HG03039 (cell line): ENCODE measurements at regions not wholly inside any gene's neighbourhood (a gene's known extent, or its start where the extent isn't known, plus 50 kb on each side); places are given as distances from the start of the nearest gene placed in this dataset.
A peak's percentile ranks its signal among the peaks of the same experiment; 100 is the strongest.

Experiments used
- ATAC-seq: cut with Tn5 transposase; IDR thresholded peaks from one replicate; pipeline ENCODE4 v1.9.1; 2021; ENCODE audit warnings: mild to moderate bottlenecking, moderate library complexity; ENCODE audit not compliant: unreplicated experiment

GRCh38 chr3:101091489-101091888 lies 98.3 kb upstream of the ABI3BP start:
- ATAC-seq: no peak

DNA sequence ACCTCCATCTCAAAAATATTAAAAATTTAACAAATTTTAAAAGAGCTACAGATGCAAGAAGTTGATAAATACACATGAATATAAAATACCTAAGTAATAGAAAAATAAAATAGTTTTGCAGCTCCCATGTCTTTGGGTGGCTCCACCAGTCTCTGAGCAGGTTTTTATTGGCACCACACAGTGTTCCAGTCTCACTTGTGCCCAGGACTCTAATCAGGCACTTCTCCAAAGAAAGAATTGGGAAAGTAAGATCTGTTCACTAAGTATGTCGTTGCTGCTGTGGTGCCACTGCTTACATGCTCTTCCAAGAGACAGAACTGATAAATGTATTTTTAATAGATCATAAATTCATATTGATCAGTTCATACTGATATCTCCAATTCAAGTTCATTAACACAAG lies 92.5 kb upstream of the ABI3BP start:
- ATAC-seq: no peak

- no peak for ATAC-seq
These were observed 91.2 kb upstream of the ABI3BP start for GRCh38 chr3:101084404-101084803.

- ATAC-seq: no peak
These were observed 88.8 kb upstream of the ABI3BP start for GRCh38 chr3:101081999-101082398.

- ATAC-seq: no peak
These were observed 88.2 kb upstream of the ABI3BP start for GRCh38 chr3:101081446-101081845.

DNA sequence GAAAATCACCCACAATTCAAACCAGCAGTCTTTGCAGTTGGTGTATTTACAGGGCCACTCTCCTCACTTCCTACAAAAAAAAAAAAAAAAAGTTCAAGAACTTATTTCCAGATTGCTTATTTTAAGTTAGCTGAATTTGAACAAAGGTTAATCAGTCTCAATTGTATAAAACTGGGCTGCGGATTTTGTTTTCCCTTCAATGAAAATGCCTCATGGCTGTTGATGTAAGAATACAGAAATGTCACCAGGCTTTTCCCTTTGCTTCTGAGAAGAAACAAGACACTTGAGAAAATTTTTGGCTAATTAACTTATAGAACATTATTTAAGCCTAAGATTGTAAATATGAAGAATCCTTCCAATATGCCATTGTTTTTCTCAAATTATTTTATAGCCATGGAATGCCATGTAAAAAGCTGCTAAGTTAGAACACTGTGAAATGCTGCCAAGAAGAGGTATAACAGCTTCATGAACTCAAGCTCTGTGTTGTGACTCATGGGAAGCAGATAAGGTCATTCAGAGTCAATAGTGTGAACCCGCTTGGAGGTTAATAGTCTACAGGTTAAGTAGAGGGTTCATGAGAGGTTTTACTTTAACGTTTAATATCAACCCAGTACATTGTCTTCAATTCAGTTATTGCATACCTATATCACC lies 84.3 kb upstream of the ABI3BP start:
- no peak for ATAC-seq

DNA sequence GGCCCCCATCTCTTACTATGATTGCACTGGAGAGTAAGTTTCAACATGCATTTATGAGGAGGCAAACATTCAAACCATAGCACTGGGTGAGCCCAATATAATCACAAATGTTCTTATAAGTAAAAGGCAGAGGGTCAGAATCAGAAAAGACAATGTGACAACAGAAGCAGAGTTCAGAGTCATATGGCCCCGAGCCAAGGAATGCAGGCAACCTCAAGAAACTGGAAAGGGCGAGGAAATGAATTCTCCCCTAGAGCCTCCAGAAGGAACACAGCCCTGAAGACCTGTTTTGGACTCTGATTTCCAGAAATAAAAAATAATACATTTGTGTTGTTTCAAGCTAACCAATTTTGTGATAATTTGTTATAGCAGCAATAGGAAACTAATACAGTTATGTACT lies 81.3 kb upstream of the ABI3BP start:
- no peak for ATAC-seq

GRCh38 chr3:101072300-101072699 lies 79.1 kb upstream of the ABI3BP start:
- no peak for ATAC-seq

- no peak for ATAC-seq
These were observed 77.5 kb upstream of the ABI3BP start for GRCh38 chr3:101070799-101071121.

DNA sequence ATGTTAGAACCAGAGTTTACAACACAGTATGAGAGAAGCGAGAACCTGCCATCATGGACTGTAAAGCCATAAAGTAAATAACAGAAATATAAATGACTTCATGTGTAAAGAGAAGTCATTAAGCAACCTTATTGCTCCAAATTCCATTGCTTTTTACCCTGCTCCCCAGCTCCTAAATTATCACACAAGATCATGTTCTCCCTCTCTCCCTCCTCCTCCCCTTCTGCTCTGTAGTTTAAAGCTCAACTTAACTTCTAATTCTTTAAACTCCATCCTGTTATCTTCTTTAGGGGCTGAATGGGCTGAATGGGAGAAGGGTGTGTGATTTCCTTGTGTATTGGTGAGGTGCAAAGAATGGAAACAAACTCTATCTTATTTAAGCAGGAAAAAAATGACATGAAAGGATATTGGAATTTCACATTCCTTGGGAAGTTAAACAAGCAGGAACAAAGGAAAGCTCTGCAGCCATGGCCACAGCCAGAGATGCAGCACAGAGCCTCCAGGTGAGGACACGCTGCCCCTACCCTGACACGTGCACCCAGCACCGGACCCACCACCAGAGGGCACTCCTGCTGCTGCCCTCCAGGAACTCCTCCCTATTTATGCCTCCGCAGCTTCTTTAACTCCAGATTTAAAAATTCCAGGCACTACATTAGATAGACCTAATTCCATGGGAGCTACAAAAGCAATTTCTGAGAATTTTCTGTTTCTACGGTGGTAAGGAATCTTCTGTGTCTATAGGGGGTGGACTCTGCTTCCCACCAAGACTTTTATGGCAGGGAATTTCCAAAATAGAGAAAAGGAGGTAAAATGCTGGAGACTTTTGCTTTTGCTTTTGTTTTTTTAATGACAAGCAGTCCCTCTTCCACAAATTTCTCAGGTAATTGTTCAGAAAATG lies 76.9 kb upstream of the ABI3BP start:
- ATAC-seq: peak; percentile 82

DNA sequence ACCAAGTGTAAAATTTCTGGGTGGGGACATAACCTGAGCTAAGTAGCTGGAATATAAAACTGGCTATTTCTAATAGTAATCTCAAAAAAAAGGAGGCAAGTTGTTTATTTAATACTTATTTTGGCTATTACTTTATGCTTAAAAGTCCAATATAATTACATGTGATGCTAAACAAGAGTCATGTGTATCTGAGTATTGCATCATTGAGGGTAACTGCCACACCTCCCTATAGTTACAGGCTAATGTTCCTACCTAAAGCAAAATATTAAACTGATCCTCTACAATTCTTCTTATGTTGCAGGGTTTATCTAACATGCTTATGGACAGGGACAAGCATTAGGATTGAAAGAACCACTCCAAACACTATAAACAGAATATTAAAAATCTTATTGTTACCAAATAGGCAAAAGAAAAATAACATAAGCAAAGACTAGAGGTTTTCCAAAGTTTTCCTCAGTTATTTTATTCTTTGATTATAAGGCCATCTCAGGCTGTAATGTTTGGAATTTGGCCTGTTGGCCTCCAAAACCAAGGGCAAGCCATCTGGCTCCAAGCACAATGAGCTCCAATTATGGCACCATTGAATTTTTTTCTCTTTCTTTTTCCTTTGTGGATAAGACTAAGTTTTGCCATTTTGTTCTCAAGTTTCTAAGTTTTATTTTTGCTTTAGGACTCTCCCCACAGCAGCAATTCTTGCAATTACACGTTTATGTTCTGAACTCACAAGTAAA lies 75.8 kb upstream of the ABI3BP start:
- ATAC-seq: no peak

DNA sequence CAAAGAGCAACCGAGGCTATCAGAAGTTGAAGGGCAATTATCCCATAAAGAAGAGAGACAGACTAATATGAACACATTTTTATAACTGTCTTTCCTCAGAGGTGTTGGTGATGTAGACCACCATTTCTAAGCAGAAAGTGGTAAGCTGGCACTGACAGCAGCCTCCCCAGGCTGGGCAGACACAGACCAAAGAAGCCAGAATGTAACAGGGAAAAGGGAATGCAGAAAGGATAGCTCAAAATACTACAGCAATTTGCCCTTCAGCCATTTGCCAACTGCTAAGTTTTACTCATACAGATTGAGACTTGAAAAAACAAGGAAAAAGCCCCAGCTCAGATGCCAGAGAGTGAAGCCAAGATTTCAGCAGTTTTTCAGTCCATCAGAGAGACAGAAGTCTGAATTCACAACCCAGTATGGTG lies 73.5 kb upstream of the ABI3BP start:
- no peak for ATAC-seq

DNA sequence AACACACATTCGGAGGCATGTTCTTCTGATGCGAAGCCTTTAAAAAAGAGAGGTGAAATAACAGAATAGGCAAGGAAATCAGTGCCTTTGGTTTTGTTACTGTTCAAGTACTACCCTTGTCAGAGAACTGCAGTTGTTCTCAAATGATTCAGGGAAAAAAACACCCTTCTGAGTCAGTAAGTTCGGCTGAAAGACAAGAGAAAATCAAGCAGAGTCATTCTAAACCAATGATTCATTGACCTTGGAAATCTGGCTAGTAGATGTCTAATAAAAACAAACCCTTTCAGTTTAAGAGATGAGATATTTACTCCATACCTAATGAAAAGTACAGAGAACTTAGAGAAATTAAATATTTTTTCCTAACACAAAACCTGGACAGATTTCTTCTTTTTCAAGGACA lies 72.7 kb upstream of the ABI3BP start:
- no peak for ATAC-seq

DNA sequence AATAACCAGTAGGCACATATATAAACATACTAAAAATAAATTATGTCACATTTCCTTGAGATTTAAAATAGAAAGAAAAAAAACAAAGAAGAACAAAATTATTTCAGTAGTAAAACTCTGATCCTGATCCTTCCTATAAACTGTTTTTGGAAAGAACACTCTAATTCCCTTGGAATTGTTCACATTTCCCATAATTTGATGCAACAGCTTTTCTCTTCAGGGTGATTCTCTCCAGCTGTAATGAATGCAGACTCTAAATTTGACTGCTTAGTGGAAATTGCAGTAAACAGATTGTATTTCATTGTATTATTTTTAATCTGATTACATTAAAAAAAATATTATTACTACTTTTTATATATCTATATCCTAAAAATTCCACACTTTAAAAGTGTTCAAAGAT lies 70.2 kb upstream of the ABI3BP start:
- ATAC-seq: no peak

- no peak for ATAC-seq
These were observed 68.1 kb upstream of the ABI3BP start for GRCh38 chr3:101061312-101061711.

DNA sequence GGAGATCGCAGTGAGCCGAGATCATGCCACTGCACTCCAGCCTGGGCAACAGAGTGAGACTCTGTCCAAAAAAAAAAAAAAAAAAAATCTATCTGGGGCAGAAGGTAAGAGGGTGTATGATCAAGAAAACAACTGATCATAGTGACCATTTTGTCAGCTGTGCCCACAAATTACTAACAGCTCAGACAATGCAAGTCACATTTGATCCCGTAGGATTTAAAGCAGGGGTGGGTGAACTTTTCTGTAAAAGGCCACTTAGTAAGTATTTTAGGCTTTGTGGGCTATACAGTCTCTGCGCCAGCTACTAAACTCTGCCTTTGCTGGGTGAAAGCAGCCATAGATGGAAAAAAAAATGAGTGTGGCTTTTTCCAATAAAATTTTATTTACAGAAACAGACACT lies 57.6 kb upstream of the ABI3BP start:
- no peak for ATAC-seq

GRCh38 chr3:101050046-101050445 lies 56.8 kb upstream of the ABI3BP start:
- ATAC-seq: no peak

GRCh38 chr3:101049532-101049931 lies 56.3 kb upstream of the ABI3BP start:
- ATAC-seq: no peak

- ATAC-seq: no peak
These were observed 50.5 kb upstream of the ABI3BP start for GRCh38 chr3:101043687-101044078.

DNA sequence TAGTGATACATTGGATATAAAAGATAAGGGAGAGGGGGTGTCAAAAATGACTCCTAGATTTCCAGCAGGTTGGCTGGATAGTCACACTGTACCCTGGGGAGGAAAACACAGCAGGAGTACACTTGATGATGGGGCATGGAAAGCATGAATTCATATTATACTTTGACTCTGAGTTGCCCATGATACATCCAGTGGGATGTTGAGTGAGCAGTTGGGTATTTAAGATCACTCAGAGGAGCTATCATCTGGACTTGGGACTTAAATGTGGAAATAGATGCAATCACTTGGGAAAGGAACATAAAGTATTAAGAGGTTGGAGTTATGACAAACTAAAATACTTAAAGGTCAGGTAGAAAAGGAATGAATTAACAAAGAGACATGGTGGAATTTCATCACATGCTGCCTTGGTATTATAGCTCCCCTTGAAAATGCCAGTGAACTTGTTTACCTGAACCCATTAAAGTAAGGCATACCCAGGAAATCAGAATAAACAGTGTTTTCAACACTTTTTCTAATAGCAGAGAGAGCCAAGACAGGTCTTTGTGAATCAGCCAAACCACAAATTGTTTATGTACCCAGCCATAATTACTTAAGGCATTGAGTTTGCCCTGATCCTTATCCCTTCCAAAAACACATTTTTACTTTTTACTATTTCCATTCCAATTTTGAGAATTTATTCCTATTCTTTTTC lies 49.9 kb upstream of the ABI3BP start:
- ATAC-seq: no peak
